HTR-8/SVneo (cell line): ENCODE measurements at regions not wholly inside any gene's neighbourhood (a gene's known extent, or its start where the extent isn't known, plus 50 kb on each side); places are given as distances from the start of the nearest gene placed in this dataset.
"Not testable (repeated sequence)": the region's sequence is repeated elsewhere in the genome, so short reads cannot be mapped to it uniquely, and the experiment has no call there.

Source experiments
- DNase-seq: peaks from one replicate; pipeline ENCODE4 v3.0.0; 2011; ENCODE audit warnings: low spot score, mixed read lengths; ENCODE audit not compliant: insufficient read length
- FAIRE-seq: peaks from 2 replicates; lab custom pipeline; 2011; peaks lifted over from hg19 to GRCh38; lab: Jason Lieb, UNC

- no peak for FAIRE-seq
- no peak for DNase-seq
Measured at GRCh38 chr6:22737331-22737730, 168.0 kb downstream of the HDGFL1 start.

GRCh38 chr6:22738194-22738593 lies 168.8 kb downstream of the HDGFL1 start:
- FAIRE-seq, result no peak
- DNase-seq, result no peak

GRCh38 chr6:22747571-22747970 lies 178.2 kb downstream of the HDGFL1 start:
- DNase-seq (no peak), FAIRE-seq (no peak)

GRCh38 chr6:22748681-22749080 lies 179.3 kb downstream of the HDGFL1 start:
- no peak for DNase-seq
- no peak for FAIRE-seq

GRCh38 chr6:22749696-22750095 lies 180.3 kb downstream of the HDGFL1 start:
- no peak for FAIRE-seq
- no peak for DNase-seq

GRCh38 chr6:22751223-22751622 lies 181.9 kb downstream of the HDGFL1 start:
- DNase-seq, result no peak
- FAIRE-seq, result no peak

- no peak for FAIRE-seq
- DNase-seq, result no peak
Measured at GRCh38 chr6:22752522-22752921, 183.2 kb downstream of the HDGFL1 start.

GRCh38 chr6:22754061-22754460 lies 184.7 kb downstream of the HDGFL1 start:
- DNase-seq (no peak), FAIRE-seq (no peak)

- FAIRE-seq (no peak), DNase-seq (no peak)
Measured at GRCh38 chr6:22755605-22756004, 186.2 kb downstream of the HDGFL1 start.

GRCh38 chr6:22756365-22756764 lies 187.0 kb downstream of the HDGFL1 start:
- FAIRE-seq (no peak), DNase-seq (no peak)

- no peak for DNase-seq
- FAIRE-seq, result no peak
Measured at GRCh38 chr6:22764496-22764895, 195.1 kb downstream of the HDGFL1 start.

GRCh38 chr6:22765015-22765414 lies 195.6 kb downstream of the HDGFL1 start:
- DNase-seq, result no peak
- FAIRE-seq, result no peak

GRCh38 chr6:22766979-22767378 lies 197.6 kb downstream of the HDGFL1 start:
- FAIRE-seq (no peak), DNase-seq (no peak)

GRCh38 chr6:22770054-22770453 lies 200.7 kb downstream of the HDGFL1 start:
- FAIRE-seq (no peak), DNase-seq (no peak)

- no peak for FAIRE-seq
- no peak for DNase-seq
Measured at GRCh38 chr6:22774129-22774528, 204.8 kb downstream of the HDGFL1 start.

GRCh38 chr6:22778438-22778837 lies 209.1 kb downstream of the HDGFL1 start:
- FAIRE-seq, DNase-seq: not testable (repeated sequence)

- FAIRE-seq (no peak), DNase-seq (no peak)
Measured at GRCh38 chr6:22779062-22779461, 209.7 kb downstream of the HDGFL1 start.

GRCh38 chr6:22783931-22784330 lies 214.6 kb downstream of the HDGFL1 start:
- no peak for FAIRE-seq
- DNase-seq, result no peak

- FAIRE-seq, result no peak
- no peak for DNase-seq
Measured at GRCh38 chr6:22784601-22785410, 215.4 kb downstream of the HDGFL1 start.

GRCh38 chr6:22788038-22788437 lies 218.7 kb downstream of the HDGFL1 start:
- FAIRE-seq, result no peak
- DNase-seq, result no peak

GRCh38 chr6:22789315-22789714 lies 219.9 kb downstream of the HDGFL1 start:
- DNase-seq (no peak), FAIRE-seq (no peak)

- no peak for DNase-seq
- no peak for FAIRE-seq
Measured at GRCh38 chr6:22794844-22795243, 225.5 kb downstream of the HDGFL1 start.
